ENCODE measurements at regions not wholly inside any gene's neighbourhood (a gene's known extent, or its start where the extent isn't known, plus 50 kb on each side); places are given as distances from the start of the nearest gene placed in this dataset.

DNA sequence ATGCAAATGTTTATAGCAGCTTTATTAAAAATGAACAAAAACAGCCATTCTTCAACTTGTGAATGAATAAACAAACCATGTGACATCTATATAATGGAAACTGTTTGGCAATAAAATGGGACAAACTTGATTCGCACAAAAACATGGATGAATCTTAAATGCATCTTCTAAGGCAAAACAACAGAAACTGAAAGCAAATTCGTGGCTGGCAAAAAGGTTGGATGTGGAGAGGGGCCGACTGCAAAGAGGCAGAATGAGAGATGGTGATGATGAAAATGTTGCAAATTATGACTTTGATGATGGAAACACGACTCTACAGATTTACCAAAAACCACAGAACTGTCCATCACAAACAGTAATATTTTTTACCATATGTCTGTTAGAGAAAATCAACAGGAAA is 327.0 kb upstream of the NR5A2 start:
- no peak for DNase-seq (ENCODE audit: low spot score)

DNA sequence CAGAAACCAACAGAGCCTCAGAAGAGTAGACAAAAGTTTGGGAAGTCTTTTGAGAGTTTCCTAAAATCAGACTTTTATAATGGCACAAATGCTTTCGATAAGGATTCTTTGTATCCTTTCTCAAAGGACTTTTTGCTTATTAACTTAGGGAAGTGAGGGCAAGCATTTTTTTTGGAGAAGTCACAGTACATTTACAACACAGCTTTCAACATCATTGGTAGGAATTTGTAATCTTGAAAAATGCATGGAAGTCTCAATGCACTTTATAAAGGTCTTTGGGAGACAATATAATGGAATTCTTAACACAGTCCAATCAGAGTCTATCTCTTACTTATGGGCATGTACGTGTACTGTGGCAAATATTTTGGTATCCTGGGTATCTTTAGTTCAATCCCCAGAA is 325.8 kb upstream of the NR5A2 start:
- DNase-seq (ENCODE audit: low spot score): no peak

DNA sequence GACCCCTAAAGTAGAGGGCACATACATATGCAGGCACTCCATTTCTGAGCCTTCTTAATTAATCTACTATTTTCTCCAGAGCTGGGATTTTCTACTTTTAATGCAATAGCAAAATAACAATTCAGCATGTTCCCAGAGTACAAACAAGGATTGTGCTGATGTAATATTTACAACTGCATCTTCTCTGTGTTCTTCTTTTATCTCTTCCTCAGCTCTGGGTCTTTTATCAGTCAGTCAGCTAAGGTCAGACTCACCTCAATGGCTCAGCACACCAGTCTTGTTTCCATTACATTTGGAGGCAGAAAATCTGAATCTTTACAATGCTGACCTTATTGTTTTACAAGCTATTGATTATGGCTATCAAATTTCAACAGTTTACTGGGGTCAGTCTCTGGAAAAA is 323.3 kb upstream of the NR5A2 start:
- DNase-seq (ENCODE audit: low spot score): no peak

DNA sequence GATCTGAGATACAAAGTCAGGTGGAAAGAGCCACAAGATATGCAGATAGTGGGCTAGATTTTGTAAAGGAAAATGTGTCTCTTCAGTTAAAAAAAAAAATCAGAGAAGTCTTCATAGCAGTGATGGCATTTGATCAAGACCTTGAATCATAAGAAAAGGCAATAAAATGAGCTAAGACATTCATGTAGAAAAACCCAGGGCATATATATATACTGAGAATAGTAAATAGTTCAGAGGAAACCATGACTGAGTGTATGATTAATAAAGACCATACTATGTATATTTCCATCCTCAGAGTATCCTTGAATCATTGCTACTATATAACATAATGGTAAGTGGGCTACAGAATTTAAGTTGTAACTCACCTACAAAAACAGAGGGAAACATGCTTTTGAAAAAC is 321.7 kb upstream of the NR5A2 start:
- no peak for DNase-seq (ENCODE audit: low spot score)

DNA sequence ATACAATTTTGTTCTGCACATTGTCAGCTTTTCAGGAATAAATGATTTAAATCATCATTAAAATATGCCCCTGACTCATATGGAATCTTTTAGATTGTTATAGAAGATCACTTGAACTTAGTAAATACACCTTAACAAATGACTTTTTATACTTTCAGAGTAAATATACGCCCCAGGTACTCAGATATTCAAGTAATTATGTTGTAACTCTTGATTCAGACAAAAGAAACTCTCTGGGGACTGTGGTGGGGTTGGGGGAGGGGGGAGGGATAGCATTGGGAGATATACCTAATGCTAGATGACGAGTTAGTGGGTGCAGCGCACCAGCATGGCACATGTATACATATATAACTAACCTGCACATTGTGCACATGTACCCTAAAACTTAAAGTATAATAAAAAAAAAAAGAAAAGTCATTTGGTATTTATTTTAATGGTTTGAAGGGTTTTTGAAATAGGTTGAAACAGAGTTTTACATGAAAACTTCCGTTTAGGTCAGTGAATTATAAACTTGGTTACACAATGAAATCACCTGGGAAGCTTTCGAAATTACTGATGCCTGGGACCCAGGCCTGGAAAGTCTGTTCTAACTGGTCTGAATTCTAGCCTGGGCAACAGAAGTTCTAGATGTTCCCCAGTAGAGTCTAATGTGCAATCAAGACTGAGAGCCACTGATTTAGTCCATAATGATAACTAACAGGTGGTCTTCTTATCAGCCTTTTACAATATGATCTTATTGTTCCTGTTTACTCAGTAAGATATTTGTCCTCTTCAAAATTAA is 320.5 kb upstream of the NR5A2 start:
- DNase-seq (ENCODE audit: low spot score): no peak

DNA sequence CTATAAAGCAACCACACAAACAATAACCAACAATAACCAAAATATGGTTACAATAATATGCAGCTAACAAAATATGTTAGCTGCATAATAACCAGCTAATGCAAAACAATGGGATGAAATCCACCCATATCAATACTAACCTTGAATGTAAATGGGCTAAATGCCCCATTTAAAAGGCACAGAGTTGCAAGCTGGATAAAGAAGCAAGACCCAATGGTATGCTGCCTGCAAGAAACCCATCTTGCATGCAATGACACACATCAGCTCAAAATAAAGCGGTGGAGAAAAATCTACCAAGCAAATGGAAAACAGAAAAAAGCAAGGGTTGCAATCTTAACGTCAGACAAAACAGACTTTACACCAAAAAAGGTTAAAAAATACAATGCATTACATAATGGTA is 316.5 kb upstream of the NR5A2 start:
- no peak for DNase-seq (ENCODE audit: low spot score)

DNA sequence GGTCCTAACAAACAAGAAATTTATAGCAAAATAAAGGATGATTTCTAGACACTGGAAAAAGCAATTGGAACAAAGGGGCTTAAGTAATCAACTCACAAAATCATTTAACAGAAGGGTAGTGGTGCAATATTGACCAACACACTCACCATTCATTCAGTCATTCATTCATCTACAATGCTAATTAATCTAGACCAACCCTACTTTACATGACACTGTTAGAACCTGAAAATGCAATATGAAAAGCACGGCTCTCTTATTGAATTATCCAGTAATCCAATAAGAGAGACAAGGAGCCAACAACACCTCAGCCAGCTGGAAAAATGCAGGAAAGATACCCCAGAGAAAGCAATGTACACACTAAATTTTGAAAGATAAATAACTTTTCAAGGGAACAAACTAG is 310.8 kb upstream of the NR5A2 start:
- DNase-seq (ENCODE audit: low spot score): no peak

DNA sequence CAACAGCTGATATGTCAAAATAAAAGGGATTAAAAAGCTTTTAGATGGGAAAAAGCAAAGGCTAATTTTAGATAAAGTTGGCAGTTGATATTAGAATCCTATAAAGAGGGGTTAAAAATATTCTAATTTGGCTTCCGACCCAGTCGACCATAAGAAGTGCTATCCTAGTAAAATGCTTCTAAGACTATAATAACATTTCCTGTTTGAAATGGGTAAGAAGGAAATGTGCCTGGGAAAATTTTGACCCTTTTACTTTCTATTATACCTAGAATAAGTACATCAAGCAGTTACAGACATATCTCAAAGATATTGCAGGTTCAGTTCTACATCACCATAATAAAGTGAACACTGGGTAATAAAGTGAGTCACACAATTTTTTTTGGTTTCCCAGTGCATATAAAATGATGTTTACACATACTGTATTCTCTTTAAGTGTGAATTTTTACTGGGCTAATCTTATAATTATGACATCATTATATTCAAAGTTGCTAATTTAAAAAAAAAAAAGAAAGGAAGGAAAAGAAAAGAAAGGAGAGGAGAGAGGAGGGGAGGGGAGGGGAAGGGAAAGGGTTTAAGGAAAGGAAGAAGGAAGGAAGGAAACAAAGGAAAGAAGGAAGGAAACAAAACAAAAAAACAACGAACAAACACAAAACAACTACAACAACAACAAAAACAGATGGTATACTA is 308.2 kb upstream of the NR5A2 start:
- no peak for DNase-seq (ENCODE audit: low spot score)

DNA sequence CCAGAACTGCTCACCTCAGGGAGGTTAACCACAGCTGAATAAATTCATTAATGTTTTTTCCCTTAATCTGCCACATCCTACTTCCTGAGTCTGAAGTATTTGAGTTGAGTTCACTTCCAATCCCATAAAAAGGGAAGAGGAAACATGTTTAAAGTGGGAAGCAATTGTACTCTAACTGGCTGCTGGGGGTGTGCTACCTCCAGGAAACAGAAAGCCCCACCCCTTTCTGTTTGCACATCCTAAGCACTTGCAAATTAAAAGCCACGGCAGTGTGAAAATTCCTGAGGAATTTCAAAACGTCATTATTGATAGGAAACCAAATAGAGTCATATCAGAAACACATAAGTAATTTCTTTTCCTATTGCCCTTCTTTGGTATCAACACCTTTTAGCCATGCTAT is 307.0 kb upstream of the NR5A2 start:
- no peak for DNase-seq (ENCODE audit: low spot score)

DNA sequence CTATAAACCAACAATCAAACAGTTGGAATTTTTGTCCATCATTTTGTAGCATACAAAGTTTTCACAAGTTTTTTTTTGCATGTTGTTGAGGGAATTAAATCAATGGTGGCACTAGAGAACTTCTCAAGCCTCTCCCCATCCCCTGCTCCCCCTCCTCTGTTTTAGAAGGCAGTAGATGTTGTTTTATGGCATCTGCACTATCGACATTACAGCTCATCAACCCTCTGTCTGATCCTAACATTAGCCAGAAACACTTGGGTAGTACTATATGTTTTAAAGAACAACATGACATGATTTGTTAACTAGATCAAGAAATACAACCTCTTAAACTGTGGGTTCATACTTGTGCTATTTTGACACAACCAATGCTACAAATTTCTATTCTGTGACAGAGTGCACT is 306.5 kb upstream of the NR5A2 start:
- no peak for DNase-seq (ENCODE audit: low spot score)

DNA sequence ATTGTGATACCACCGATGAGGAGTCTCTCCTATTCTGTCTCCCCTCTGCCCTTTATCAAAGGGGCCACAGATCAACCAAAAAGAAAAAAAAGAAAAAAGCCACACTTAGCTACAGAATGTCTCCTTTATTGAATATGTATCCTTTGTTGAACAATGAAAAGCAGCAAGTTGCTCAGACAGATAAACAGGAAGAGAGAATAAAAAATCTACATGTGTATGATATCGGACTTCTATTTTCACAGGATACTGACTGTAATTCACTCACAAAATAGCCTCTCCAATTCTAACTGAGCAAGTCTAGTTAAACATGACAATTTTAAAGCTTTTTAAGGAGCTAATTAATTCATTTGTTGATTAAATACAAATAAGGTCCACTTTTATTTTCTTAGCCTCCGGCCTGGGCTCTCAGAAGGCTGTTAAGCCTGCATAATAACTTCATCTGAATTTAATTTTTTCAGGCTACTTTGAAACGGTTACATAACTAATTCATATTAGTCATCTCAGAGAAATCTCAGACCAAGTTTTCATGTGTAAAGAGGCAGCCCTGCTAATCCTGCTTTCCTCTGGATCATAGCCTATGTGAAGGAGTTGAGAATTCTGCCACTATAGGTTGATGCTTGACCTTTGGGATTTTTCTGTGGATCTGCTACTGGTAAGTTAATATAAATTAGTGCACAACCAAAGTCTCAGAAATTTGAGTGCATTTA is 304.1 kb upstream of the NR5A2 start:
- no peak for DNase-seq (ENCODE audit: low spot score)

DNA sequence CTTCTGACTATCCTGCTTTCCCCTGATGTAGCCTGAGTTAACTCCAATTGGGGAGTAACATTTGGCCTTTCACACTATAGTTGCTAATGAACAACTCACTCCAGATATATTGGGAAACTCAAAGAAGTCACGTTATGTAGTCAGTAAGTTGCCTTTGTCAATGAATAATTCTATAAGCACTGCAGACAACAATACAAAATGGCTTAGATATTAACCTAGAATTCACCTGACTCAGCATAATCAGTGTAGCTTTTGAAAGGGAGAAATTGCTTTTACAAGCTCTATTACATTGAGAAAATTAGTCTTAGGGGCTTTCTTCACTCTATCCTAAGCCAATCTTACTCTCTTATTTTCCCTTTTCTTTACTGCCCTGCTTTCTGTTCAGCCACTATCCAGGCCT is 303.5 kb upstream of the NR5A2 start:
- no peak for DNase-seq (ENCODE audit: low spot score)

DNA sequence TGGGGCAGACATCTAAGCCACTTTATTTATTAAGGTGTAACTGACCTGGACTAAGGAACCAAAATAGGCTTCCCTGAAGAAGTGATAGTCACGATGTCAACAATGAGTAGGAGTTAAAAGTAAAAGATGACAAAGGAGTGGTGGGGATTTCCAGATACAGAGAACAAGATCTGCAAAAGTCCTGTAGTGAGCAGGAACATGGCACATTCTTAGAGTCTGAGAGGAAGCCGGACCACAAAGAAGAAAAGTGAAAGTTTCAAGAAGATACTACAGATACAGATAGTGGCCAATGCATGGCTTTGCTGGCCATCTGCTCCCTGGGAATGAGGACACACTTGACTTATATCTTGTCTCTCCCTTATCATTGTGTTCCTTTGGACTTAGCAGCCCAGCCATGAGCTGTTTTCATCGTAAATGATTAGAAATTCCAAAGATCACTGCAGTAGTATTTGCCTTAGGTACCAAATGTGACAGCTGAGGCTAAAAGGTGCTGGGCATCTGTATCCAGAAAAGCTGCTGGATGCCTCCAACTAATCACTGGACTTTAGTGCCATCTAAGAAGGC is 302.4 kb upstream of the NR5A2 start:
- DNase-seq (ENCODE audit: low spot score): no peak

DNA sequence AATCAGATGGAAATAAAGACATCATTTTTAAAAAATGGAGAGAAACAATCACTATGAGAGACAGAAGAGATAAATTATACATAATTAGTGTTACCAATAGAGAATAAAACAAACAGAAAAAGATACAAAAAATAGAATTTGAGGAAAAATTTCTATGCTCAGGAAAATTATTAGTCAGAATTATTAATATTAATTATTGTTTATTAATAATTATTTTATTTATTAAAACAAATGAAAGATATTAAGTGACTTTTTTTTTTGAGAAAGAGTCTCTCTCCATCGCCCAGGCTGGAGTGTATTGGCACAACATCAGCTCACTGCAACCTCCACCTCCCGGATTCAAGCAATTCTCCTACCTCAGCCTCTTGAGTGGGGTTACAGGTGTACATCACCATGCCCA is 299.8 kb upstream of the NR5A2 start:
- DNase-seq (ENCODE audit: low spot score): no peak

DNA sequence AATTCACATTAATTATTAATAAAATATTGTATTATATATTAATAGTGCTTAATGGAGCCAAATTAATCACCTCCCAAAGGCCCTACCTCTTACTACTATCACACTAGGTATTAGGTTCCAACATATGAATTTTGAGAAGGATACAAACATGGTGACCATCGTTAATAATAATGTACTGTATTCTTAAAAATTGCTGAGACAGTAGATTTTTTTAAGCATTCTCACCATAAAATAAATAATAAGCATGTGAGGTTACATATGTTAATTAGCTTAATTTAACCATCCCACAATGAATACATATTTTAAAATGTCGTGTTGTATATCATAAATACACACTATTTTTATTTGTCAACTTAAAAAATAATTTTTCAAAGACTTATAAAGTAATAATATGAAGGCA is 299.2 kb upstream of the NR5A2 start:
- DNase-seq (ENCODE audit: low spot score): no peak

DNA sequence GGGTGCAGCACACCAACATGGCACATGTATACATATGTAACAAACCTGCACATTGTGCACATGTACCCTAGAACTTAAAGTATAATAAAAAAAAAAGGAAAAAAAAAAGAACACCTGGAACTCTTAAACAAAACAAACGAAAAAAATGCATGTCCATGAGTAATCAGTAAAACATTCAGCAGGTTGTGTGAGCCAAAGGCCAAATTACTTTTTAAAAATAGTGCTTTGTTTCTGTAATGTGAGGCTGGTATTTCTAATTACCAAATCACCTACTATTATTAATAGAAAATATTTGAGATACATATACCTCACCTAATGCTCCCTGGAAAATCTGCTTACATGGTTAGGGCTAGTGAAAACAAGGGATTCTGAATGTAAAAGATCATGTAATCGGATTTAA is 294.4 kb upstream of the NR5A2 start:
- no peak for DNase-seq (ENCODE audit: low spot score)

DNA sequence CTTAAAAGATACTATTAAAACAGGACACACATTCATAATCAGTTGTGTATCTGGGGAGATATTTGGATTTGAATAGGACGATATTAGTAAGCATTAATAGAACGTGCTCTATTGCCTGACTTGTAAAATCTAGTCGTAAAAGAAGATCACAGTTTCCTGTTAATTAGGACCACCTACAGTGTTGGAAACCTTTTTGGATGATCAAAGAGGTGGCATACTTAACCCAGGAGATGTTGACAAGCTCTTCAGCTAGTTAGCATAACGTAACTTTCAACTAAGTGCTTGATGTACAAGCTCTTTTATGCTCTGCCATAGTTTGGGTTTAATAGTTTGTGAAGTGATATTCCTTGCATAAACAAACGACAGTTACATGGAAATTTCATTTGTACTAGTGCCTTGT is 293.3 kb upstream of the NR5A2 start:
- no peak for DNase-seq (ENCODE audit: low spot score)

DNA sequence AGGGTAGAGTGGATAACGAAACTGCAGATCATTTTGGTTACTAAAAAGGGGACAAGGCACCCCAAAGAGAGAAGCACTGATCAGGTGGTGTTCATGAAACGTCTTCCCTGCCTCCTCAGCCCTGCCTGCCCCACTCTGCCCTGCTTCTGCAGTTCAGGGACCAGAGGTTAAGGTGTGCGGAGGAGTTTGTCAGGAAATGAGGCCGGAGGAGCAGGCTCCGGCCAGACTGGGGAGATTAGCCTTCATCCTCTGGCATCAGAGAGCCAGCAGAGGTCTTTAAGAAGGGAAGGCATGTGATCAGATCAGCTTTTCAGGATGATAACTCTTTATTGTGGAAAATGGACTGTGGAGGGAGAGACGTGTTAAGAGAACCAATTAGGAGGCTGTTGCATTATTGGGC is 291.9 kb upstream of the NR5A2 start:
- DNase-seq (ENCODE audit: low spot score): no peak

DNA sequence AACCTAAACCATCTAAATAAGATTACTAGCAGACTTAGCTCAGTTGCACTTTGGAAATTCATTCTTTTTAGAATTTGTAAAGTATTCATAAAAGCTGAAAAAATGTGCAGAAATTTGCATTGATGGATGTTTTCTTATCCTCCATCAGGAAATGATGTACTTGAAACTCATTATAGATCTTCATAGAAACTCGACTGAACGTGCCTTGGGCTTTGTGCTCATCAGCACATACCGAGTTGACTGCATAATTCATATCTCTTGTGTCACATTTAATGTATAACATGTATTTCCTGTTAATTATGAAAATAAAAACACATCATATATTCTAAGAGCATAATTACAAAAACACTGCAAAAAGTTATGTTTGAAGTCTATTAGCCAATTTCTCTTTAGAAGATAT is 290.9 kb upstream of the NR5A2 start:
- DNase-seq (ENCODE audit: low spot score): no peak

DNA sequence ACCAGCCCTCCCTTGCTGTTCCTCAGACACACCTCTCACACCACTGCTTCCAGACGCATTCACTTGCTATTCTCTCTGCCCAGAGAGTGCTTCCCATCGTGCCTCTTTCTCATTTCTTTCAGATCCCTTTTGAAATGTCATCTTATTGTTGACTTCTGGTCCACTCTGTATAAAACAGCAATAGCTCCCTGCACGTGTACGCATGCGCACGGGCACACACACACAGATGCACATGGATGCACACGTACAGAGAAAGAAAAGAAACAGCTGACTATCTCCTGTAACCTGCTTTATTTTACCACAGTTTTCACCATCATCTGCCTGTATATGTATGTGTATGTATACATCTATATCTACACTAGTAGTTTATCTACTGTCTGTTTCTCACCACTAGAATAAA is 285.9 kb upstream of the NR5A2 start:
- no peak for DNase-seq (ENCODE audit: low spot score)

DNA sequence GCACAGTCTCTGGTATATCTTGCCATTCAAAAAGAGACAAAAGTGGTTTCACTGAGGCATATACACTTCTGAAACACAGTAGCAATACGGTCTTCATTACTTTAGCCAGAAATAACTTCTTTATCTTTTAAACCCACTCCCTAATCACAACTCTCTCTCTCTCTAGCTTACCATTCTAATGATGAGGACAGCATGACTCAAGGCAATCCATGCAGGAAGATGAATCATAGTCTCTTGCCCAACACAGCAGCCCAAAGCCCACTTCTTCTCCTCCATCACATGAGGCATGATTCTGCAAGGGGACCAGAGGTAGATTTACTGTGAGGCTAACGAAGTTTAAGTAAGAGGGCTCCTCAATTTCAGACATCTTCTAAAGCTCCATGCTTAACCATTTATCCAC is 285.0 kb upstream of the NR5A2 start:
- DNase-seq (ENCODE audit: low spot score): no peak

DNA sequence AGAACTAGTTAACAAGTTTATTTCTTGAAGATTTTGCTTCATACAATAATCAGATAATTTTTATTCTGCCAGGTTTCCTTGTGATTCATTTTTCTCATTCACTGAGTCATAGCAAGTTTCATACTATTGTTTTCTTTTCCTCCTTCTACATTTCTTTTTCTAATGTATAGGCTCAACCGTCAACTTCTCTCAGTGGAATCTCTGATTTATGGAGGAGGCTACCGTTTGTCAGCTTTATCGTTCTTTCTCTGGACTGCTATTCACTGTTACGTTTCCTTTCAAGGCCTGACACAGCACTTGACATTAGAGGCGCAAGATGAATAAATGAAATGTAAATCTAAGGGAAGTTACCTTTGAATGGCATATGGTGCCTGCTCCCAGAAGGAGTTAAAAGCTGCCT is 284.3 kb upstream of the NR5A2 start:
- DNase-seq (ENCODE audit: low spot score): no peak
